K562 (cell line): ENCODE measurements at regions not wholly inside any gene's neighbourhood (a gene's known extent, or its start where the extent isn't known, plus 50 kb on each side); places are given as distances from the start of the nearest gene placed in this dataset.

Experiments used
- BRCA1 ChIP-seq, 2 experiments: fragments of 450-650 bp in 1 of 2; sonication (generic) in 1 of 2; formaldehyde crosslinking in 1 of 2; IDR thresholded peaks; 2 replicates each; pipeline versions ENCODE4 v1.5.0 to v1.6.1; 2017 to 2020; ENCODE audit warnings: mild to moderate bottlenecking in 1 of 2, missing genetic modification reagents in 1 of 2
- E2F8 ChIP-seq: fragments of 450-650 bp; IDR thresholded peaks from 2 replicates; pipeline ENCODE4 v1.7.1; 2018; ENCODE audit warnings: mild to moderate bottlenecking, low read depth; ENCODE audit not compliant: partially characterized antibody
- ELF1 ChIP-seq: fragments of 200-800 bp; sonication (Bioruptor generic); IDR thresholded peaks from 2 replicates; pipeline ENCODE4 v1.6.1; 2016; ENCODE audit warnings: missing genetic modification characterization, missing compliant biosample characterization
- FOXM1 ChIP-seq, 2 experiments: fragments of 450-650 bp in 1 of 2; sonication (generic) in 1 of 2; formaldehyde crosslinking in 1 of 2; IDR thresholded peaks; 2 replicates each; pipeline versions ENCODE4 v1.6.1 to v1.9.0; 2017 to 2022; ENCODE audit warnings: low read depth in 2 of 2, mild to moderate bottlenecking in 2 of 2, missing genetic modification reagents in 1 of 2, moderate library complexity in 1 of 2
- KLF13 ChIP-seq: fragments of 450-650 bp; IDR thresholded peaks from 2 replicates; pipeline ENCODE4 v1.6.1; 2016; ENCODE audit warnings: missing genetic modification characterization, low read depth, mild to moderate bottlenecking, missing compliant biosample characterization, moderate library complexity, borderline replicate concordance
- NFATC3 ChIP-seq: fragments of 450-650 bp; IDR thresholded peaks from 2 replicates; pipeline ENCODE4 v1.6.1; 2017; ENCODE audit warnings: mild to moderate bottlenecking
- SMAD3 ChIP-seq: fragments of 450-650 bp; formaldehyde crosslinking; conservative IDR thresholded peaks from 2 replicates; pipeline ENCODE4 v1.4.0; 2020; ENCODE audit warnings: mild to moderate bottlenecking
- TBP ChIP-seq: optimal IDR thresholded peaks from 2 replicates; pipeline ENCODE3; 2011; ENCODE audit warnings: low read depth, low read length, improper control_type of control experiment
- ZNF134 ChIP-seq: fragments of 250-450 bp; sonication (Bioruptor Pico); conservative IDR thresholded peaks from 2 replicates; pipeline ENCODE4 v1.4.0; 2020
- ZNF324 ChIP-seq: fragments of 250-450 bp; sonication (Bioruptor Pico); IDR thresholded peaks from 2 replicates; pipeline ENCODE4 v1.4.0; 2020; ENCODE audit warnings: mild to moderate bottlenecking
- ZNF785 ChIP-seq: fragments of 250-450 bp; sonication (Bioruptor Pico); IDR thresholded peaks from 2 replicates; pipeline ENCODE4 v1.4.0; 2020; ENCODE audit warnings: mild to moderate bottlenecking
- TF ChIP-seq, protein P1 (sequence below): sonication (generic); formaldehyde crosslinking; IDR thresholded peaks from 2 replicates; pipeline ENCODE4 v1.8.1; 2022; ENCODE audit warnings: missing genetic modification reagents

DNA sequence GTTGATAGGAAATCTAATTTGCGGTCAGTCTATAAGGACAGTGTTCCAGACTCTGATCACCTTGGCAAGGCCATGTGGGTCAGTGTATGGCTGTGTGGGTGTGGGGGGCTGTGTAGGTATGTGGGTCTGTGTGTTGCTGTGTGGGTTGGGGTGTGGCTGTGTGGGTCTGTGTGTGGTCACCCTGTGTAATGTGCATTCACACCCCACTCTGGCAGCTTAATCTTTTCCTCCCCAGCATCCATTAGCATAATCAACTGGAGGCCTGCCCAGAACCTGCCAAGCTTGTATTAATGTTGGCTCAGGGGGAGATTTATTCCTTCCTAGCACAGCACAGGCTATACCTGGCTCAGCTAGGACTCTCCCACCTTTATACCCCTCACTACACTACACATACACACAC is 203.2 kb downstream of the TUBA3C start:
- TF ChIP-seq TBP = no peak
- TF ChIP-seq BRCA1 (IDR thresholded peaks at IDR 0.05) = no peak
- TF ChIP-seq BRCA1 (CRISPR knock-in tag; IDR thresholded peaks at IDR 0.05) = no peak
- TF ChIP-seq KLF13 (tag) = no peak
- TF ChIP-seq NFATC3 = no peak
- no peak for TF ChIP-seq ZNF785 (CRISPR knock-in tag)
- TF ChIP-seq FOXM1 (IDR thresholded peaks at IDR 0.05; ENCODE audit: low read depth) = no peak
- TF ChIP-seq FOXM1 (CRISPR knock-in tag; IDR thresholded peaks at IDR 0.05; ENCODE audit: low read depth) = no peak
- TF ChIP-seq ELF1 (tag) = no peak
- no peak for TF ChIP-seq SMAD3 (CRISPR knock-in tag)
- TF ChIP-seq ZNF324 (CRISPR knock-in tag) = no peak
- no peak for TF ChIP-seq ZNF134 (CRISPR knock-in tag)
- no peak for TF ChIP-seq E2F8
- TF ChIP-seq, protein P1, sequence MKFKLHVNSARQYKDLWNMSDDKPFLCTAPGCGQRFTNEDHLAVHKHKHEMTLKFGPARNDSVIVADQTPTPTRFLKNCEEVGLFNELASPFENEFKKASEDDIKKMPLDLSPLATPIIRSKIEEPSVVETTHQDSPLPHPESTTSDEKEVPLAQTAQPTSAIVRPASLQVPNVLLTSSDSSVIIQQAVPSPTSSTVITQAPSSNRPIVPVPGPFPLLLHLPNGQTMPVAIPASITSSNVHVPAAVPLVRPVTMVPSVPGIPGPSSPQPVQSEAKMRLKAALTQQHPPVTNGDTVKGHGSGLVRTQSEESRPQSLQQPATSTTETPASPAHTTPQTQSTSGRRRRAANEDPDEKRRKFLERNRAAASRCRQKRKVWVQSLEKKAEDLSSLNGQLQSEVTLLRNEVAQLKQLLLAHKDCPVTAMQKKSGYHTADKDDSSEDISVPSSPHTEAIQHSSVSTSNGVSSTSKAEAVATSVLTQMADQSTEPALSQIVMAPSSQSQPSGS (CRISPR knock-in tag) = no peak
